WTC11 (cell line): ENCODE measurements at regions not wholly inside any gene's neighbourhood (a gene's known extent, or its start where the extent isn't known, plus 50 kb on each side); places are given as distances from the start of the nearest gene placed in this dataset.

Experiments used
- ATAC-seq: fragments of 200-7000 bp; cut with Tn5 transposase; 2 replicates; pipeline ENCODE4 v1.10.0; 2021; ENCODE audit warnings: mild to moderate bottlenecking, moderate library complexity
- CTCF ChIA-PET: fragments of 300-600 bp; sonication (Branson Sonifier 250); formaldehyde crosslinking; loops from one replicate; lab custom pipeline; 2021; ENCODE audit warnings: antibody characterized with exemption; lab: Charles Lee
- POLR2A ChIA-PET: fragments of 350-600 bp; sonication (Branson Sonifier 250); formaldehyde crosslinking; loops from one replicate; lab custom pipeline; 2021; ENCODE audit warnings: antibody characterized with exemption; lab: Charles Lee
- DNase-seq: peaks from one replicate; pipeline ENCODE4 v3.0.0; 2021; ENCODE audit warnings: low spot score
- H3K27ac Mint-ChIP-seq: 2 replicates; pipeline ENCODE4 v1.8.0; 2021; ENCODE audit warnings: mixed read lengths
- H3K27me3 Mint-ChIP-seq: 2 replicates; pipeline ENCODE4 v1.8.0; 2021; ENCODE audit warnings: low read depth, mild to moderate bottlenecking, moderate library complexity, mixed read lengths
- H3K36me3 Mint-ChIP-seq: 2 replicates; pipeline ENCODE4 v1.8.0; 2021; ENCODE audit warnings: mixed read lengths
- H3K4me1 Mint-ChIP-seq: 2 replicates; pipeline ENCODE4 v1.8.0; 2022; ENCODE audit warnings: mixed read lengths
- H3K4me3 Mint-ChIP-seq: 2 replicates; pipeline ENCODE4 v1.8.0; 2021; ENCODE audit warnings: mild to moderate bottlenecking, moderate library complexity, mixed read lengths
- H3K9me3 Mint-ChIP-seq: 2 replicates; pipeline ENCODE4 v1.8.0; 2021; ENCODE audit warnings: mixed read lengths
- ATF1 ChIP-seq: sonication (generic); formaldehyde crosslinking; IDR thresholded peaks from 2 replicates; pipeline ENCODE4 v1.8.1; 2023; ENCODE audit warnings: mild to moderate bottlenecking, moderate library complexity, missing genetic modification reagents
- EMX1 ChIP-seq: fragments of 250-450 bp; sonication (Bioruptor Pico); IDR thresholded peaks from 2 replicates; pipeline ENCODE4 v1.8.0; 2021; ENCODE audit warnings: mild to moderate bottlenecking
- MYBL2 ChIP-seq: sonication (generic); formaldehyde crosslinking; IDR thresholded peaks from 2 replicates; pipeline ENCODE4 v1.8.1; 2023; ENCODE audit warnings: mild to moderate bottlenecking, moderate library complexity, missing genetic modification reagents
- NFYB ChIP-seq: sonication (generic); formaldehyde crosslinking; conservative IDR thresholded peaks from 2 replicates; pipeline ENCODE4 v1.8.0; 2022; ENCODE audit warnings: low read depth, missing genetic modification reagents
- SP1 ChIP-seq: sonication (generic); formaldehyde crosslinking; conservative IDR thresholded peaks from 2 replicates; pipeline ENCODE4 v1.8.1; 2022; ENCODE audit warnings: missing genetic modification reagents
- TP53 ChIP-seq: sonication (generic); formaldehyde crosslinking; IDR thresholded peaks from 2 replicates; pipeline ENCODE4 v1.8.1; 2023; ENCODE audit warnings: mild to moderate bottlenecking, missing genetic modification reagents
- TF ChIP-seq, protein P1 (sequence below): fragments of 250-450 bp; sonication (Bioruptor Pico); conservative IDR thresholded peaks from 2 replicates; pipeline ENCODE4 v1.9.0; 2021; ENCODE audit warnings: mild to moderate bottlenecking

GRCh38 chr7:80587538-80587937 lies 50.9 kb upstream of the CD36 start:
- no peak for DNase-seq
- H3K4me1 Mint-ChIP-seq = peaks cover 3% of the 10 kb centered on the region; the same call in 1 of the 2 replicates
- no peak for ATAC-seq
- TF ChIP-seq SP1 (CRISPR knock-in tag) (no peak), TP53 (no peak), MYBL2 (CRISPR knock-in tag) (no peak)
- TF ChIP-seq, all 79 proteins: peak for 0
- ChIA-PET CTCF (no interaction called here), POLR2A (no interaction called here)
- no peaks in the 10 kb centered on the region for H3K36me3 Mint-ChIP-seq
- H3K4me3 Mint-ChIP-seq = no peak overlapping the region
- H3K27me3 Mint-ChIP-seq = no peaks in the 10 kb centered on the region
- H3K27ac Mint-ChIP-seq = no peak overlapping the region
- H3K9me3 Mint-ChIP-seq = no peaks in the 10 kb centered on the region

DNA sequence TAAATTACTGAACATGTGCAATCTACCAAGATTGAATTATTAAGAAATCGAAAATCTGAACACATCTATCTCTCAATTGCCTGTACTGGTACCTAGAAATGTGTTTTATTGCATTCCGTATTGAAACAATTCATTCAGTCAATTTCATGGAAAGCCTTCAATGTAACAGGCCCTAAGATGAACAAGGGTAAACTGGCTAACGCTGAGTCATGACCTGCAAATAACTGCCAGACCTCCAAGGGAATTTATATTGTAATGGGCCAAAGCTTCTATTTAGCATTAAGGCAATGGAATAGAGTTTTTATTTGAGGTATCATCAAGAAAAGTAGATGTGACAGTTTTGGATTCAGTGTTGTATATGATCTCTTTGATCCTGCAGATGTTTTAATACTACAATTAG lies 49.9 kb upstream of the CD36 start:
- POLR2A ChIA-PET = no interaction called here
- CTCF ChIA-PET = no interaction called here
- Mint-ChIP-seq H3K27ac (no peak overlapping the region), H3K9me3 (no peaks in the 10 kb centered on the region), H3K4me3 (no peak overlapping the region), H3K27me3 (no peaks in the 10 kb centered on the region), H3K36me3 (no peaks in the 10 kb centered on the region), H3K4me1 (peaks cover 3% of the 10 kb centered on the region; the same call in 1 of the 2 replicates)
- TF ChIP-seq, protein P1, sequence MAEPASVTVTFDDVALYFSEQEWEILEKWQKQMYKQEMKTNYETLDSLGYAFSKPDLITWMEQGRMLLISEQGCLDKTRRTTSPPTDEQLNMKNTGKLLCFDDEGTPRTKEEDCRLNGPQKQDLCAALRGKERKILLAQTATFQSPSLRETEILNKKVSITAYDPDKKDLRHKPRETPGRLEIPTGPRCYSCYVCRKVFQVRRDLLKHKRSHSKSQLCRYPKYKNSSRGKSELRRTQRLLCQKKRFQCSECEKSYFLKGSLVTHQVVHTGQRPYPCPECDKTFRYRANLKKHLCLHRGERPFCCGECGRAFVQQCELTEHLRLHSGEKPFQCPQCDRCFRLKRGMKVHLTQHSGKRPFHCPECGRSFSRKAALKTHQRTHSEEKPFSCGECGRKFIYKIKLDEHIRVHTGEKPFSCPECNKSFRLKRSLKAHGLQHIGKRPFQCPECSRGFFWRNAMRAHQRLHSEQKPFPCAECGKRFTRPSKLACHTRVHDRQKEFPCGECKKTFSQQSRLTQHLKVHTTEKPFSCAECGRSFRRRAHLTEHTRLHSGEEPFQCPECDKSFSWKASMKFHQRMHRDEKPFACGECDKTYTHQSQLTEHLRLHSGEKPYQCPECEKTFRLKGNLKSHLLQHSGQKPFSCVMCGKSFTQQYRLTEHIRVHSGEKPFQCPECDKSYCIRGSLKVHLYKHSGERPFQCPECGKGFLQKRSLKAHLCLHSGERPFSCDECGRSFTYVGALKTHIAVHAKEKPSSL (CRISPR knock-in tag) = no peak
- TF ChIP-seq EMX1 (CRISPR knock-in tag) (no peak), ATF1 (CRISPR knock-in tag) (no peak), NFYB (CRISPR knock-in tag) (no peak)
- no peak for DNase-seq
- ATAC-seq = no peak
